Uterus (tissue), 2 donors: ENCODE measurements at regions not wholly inside any gene's neighbourhood (a gene's known extent, or its start where the extent isn't known, plus 50 kb on each side); places are given as distances from the start of the nearest gene placed in this dataset.

Experiments used
- POLR2A ChIP-seq, 2 donors: fragments of 450-650 bp; IDR thresholded peaks; one replicate each; pipeline ENCODE4 v1.6.1; 2016; ENCODE audit warnings: antibody characterized with exemption in 2 of 2, mild to moderate bottlenecking in 1 of 2, moderate library complexity in 1 of 2
- TF ChIP-seq, protein P1 (sequence below), 4 experiments: fragments of 200-600 bp in 2 of 4; fragments of 450-650 bp in 2 of 4; sonication (generic) in 2 of 4; IDR thresholded peaks; one replicate each; pipeline ENCODE4 v1.5.1; 2016 to 2019; ENCODE audit warnings: antibody characterized with exemption in 4 of 4, mild to moderate bottlenecking in 2 of 4, moderate library complexity in 1 of 4

- TF ChIP-seq, protein P1, sequence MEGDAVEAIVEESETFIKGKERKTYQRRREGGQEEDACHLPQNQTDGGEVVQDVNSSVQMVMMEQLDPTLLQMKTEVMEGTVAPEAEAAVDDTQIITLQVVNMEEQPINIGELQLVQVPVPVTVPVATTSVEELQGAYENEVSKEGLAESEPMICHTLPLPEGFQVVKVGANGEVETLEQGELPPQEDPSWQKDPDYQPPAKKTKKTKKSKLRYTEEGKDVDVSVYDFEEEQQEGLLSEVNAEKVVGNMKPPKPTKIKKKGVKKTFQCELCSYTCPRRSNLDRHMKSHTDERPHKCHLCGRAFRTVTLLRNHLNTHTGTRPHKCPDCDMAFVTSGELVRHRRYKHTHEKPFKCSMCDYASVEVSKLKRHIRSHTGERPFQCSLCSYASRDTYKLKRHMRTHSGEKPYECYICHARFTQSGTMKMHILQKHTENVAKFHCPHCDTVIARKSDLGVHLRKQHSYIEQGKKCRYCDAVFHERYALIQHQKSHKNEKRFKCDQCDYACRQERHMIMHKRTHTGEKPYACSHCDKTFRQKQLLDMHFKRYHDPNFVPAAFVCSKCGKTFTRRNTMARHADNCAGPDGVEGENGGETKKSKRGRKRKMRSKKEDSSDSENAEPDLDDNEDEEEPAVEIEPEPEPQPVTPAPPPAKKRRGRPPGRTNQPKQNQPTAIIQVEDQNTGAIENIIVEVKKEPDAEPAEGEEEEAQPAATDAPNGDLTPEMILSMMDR (IDR thresholded peaks at IDR 0.05): no peak
- no peak for TF ChIP-seq POLR2A (IDR thresholded peaks at IDR 0.05)
These were observed 54.8 kb upstream of the HMGB1 start for GRCh38 chr13:30520571-30520970.
